Hematopoietic multipotent progenitor cell treated with erythropoietin and hydrocortisone succinate and interleukin-3 and kit ligand, for 15 days (in vitro differentiated cells): ENCODE measurements at regions not wholly inside any gene's neighbourhood (a gene's known extent, or its start where the extent isn't known, plus 50 kb on each side); places are given as distances from the start of the nearest gene placed in this dataset.

Source experiments
- DNase-seq: peaks from one replicate; pipeline ENCODE4 v3.0.0-alpha.2; 2015; ENCODE audit warnings: low spot score

DNA sequence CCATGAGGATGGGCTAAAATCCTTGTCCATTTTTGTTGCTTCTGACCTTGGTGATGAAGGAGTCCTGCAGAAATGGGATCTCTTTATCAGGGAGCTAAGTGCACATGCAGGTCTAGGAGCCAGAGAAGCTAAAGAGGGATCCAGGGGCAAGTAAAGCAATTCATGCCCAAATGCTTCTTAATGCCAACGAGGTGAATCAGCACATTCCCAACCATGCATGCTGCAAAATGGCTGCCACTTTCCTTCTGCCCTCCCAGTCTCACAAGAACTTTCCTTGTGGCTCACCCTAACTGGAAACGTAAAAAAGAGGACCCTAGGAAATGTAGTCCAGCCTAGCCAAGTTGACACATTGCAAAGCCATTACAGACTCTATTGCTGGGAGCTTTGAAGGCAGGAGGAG is 298.4 kb downstream of the MAFB start:
- DNase-seq, result no peak

- DNase-seq, result no peak
Observed at GRCh38 chr20:40370800-40371199, 318.2 kb downstream of the MAFB start.

DNA sequence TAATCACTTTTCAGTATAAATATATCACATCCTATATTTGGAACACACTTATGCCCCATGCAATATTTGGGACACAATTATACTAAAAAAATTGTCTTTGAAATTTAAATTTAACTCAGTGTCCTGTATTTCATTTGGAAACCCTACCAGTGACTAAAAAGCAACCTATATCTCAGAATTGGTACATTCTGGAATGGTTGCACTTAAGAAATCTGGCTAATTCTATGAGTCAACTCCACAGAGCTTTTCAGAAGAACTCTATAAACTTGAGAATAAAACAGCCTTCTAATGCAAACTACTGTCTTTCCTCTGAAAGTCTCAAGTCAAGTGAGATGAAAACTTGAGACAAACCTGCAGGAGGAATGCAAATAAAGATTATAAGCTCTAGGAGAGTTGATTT is 320.2 kb downstream of the MAFB start:
- no peak for DNase-seq

DNA sequence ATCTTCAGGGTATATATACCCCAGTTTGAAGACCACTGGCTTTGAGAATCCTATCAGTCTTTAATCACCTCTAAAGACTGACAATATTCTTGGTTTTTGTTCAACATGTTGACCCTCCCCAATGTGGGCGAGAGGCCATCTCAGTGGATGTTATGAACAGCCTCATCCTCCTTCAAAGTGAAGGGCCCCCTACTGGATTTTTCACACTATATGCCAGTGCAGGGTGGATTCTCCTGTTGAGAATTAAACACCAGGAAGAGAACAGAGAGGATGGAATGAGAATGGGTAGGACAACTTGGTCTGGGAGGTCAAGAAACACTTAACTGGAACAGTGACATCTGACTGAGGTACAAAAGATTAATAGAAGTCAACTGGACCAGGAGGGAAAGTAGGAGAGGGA is 327.1 kb downstream of the MAFB start:
- no peak for DNase-seq

DNA sequence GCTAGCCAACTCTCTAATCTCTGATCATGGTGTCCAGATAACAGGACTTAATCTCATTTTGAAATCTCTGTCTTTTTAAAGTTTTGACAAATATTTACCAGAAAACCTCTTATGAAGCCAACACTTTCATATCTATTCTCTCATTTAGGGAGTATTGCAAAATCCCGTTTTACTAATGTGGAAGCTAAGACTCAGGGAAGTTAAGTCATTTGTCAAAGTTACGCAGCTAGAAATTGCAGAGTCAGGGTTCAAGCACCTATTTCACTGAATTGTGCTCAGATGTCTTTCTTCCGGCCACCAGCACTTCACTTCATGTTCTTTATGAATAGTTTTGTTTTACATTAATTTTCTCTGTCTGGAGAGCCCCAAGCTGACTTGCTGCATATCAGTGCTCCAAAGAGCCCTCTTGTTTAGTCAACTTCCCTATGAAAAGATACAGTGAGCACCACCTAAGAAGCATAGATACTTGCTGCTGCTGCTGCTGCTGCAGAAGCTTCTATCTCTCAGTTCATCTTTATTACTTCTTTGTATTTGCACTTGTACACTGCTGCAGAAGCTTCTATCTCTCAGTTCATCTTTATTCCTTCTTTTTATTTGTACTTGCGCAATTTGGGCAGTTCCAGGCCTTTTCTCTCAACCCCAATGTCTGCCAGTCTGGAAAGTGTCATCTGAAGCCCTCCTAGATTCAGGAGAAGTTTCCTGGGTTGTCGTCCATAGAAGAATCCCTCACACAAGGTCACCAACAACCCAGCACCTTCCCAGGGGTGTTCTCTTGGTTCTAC is 329.7 kb downstream of the MAFB start:
- no peak for DNase-seq

- DNase-seq, result no peak
Observed at GRCh38 chr20:40354880-40355279, 334.2 kb downstream of the MAFB start.

DNA sequence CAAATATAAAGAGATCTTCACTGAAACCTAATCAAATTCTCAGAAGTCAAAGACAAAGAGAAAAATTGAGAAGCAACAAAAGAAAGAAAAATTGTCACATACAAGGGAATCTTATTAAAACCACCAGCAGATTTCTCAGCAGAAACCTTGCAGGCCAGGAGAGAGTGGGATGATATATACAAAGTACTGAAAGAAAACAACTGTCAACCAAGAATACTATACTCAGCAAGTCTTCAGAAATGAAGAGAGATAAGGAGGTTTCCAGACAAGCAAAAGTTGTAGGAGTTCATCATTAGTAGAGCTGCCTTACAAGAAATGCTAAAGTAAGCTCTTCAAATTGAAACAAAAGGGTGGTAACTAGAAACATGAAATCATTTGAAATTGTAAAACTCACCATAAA is 345.6 kb downstream of the MAFB start:
- DNase-seq, result no peak

GRCh38 chr20:40341561-40341960 is 347.5 kb downstream of the MAFB start:
- DNase-seq, result no peak

DNA sequence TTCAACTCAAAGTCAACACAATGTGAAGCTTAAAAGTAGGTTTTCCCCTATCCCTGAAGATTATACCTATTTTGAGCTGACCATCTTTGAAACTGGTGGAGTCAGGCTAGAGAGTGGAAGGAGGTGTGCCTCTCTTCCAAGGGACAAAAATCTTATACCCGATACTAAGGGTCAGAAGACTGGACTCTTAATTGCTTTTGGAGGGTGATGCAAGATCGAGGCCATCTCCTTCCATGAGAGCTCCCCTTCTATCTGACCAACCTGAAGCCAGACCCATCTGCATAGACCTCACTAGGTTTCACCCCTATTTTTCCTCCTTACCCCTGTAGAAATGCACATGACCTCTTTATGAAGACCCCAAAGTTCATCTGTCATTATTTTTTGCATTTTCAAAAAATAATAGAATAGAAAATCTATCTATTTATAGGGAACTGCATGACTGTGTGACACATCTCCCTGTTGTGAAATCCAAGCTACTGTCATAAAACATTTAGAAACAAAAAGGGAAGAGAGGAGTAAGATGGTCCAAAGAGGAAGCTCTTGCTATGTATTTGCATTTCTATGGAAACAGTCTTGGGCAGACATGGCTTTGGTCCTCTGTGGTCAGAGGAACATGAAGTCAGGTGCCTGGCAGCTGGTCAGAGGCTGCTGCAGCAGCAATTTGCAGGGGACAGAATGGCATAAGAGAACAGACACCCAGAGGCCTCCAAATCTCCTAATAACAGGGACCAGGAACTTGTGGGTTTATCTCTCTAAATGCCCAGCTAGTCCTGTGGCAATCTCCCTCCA is 349.2 kb downstream of the MAFB start:
- no peak for DNase-seq

- no peak for DNase-seq
Observed at GRCh38 chr20:40336533-40336932, 352.5 kb downstream of the MAFB start.

DNA sequence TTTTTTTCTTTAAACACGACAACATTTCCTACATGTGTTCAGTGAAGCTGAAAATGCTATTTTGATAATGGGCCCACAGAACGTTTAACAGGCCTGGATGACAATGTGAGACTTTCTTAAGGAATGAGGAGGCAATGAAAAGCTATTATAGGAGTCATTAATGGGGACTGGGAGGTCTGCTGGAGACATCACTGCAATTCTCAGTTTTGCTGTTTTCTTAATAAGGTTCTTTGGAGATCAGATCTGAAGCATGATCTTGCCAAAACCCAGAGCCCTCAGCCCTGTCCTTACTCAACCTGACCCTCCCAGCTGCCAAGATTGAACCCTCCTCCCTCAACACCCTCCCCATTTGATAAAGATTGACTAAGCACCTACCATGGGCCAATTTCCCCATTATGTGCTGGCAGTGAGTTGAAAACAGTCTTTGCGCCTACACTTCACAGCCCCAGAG is 353.1 kb downstream of the MAFB start:
- DNase-seq, result no peak

GRCh38 chr20:40335437-40335836 is 353.6 kb downstream of the MAFB start:
- no peak for DNase-seq

DNA sequence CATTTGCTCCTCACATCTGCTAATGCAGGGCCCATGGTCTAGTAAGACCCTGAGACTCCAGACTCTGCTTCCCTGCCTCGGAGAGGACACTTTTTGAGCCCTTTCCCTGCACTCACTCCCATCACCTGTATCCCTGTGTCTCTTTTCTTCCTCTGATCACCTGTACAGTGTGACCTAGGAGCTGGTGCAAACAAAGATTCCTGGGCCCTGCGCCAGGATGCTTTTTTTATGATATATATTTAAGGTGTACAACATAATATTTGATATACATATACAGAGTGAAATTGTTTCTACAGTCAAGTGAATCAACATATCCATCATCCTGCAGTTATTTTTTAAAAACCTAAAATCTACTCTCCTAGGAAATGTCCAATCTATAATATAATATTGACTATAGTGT is 355.4 kb downstream of the MAFB start:
- DNase-seq, result no peak

GRCh38 chr20:40331807-40332560 is 357.1 kb downstream of the MAFB start:
- no peak for DNase-seq

DNA sequence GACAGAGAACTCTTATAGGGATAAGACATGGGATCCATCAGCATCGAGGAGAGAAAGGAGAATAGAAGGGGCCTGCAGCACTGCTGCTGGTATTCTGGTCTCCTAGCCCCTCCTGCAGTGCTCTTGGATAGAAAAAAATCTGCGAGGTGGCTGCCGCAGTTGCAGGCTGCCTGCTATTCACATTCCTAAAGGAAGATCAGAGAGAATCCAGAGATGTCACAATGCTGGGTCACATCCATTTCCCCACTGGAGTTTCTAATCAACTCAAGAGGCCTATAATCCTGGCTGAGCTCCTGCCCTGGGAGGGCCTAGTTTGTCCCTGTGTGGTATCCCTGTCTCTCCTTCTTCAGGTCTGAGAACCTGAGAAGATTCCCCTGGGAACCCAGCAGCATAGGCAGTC is 357.8 kb downstream of the MAFB start:
- no peak for DNase-seq

DNA sequence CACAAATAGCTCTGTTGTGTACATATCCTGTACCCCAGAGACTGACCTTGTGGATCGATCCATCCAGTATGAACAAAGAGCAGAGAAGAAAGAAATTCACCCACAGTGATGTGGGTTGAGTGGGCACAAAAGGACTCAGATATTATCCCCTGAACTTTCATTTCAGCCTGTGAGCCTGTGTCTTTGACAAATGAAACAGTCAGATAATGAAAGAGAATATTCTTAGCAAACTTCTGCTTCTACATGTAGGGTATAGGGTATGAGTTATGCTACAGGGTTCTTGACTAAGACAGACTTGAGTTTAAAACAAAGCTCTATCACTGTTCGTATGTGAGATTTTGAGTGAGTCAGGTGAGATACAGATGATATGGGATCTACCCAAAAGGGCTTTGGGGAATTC is 359.7 kb downstream of the MAFB start:
- no peak for DNase-seq

DNA sequence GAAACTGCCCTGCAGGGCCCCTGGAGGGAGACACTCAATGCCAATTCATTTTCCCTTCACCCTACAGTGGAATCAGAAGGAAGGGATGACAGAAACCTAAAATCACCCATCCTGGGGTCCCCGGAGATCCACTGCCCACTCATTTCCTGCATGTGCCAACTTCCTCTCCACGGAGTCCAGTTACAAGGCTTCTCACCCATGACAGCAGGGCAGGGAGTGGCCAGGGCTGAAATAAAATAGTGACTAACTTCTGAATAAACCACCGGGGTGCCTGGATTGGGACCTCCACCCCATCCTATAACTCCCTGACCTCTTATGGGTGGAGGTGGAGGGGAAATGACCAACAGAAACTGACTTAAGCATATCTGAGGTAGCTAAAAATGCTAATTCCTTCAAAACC is 362.3 kb downstream of the MAFB start:
- DNase-seq, result no peak

DNA sequence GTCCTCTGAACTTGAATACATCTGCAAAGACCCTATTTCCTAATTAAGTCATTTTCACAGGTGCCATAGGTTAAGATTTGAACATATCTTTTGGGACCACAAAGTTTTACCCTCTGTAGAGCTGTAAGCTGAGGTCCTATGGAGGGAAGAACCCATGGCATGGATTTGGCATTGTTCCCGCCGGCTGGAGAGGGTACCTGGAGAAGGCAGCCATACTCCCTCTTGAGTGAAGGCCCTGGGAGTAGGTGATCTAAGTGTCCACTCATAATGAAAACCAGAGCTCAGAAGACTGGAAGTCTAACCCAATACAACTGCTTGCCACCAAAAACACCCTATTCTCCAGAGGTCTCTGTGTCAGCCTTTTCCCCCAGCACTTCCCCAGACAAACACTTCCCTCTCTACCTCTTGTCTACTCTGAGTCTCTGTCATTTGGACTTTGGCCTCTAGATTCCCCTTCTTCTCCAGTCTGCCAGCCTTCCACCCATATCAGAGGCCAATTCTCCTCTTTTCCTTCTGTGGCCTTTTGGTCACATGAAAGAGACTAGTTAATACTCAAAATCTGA is 363.9 kb downstream of the MAFB start:
- DNase-seq, result no peak

DNA sequence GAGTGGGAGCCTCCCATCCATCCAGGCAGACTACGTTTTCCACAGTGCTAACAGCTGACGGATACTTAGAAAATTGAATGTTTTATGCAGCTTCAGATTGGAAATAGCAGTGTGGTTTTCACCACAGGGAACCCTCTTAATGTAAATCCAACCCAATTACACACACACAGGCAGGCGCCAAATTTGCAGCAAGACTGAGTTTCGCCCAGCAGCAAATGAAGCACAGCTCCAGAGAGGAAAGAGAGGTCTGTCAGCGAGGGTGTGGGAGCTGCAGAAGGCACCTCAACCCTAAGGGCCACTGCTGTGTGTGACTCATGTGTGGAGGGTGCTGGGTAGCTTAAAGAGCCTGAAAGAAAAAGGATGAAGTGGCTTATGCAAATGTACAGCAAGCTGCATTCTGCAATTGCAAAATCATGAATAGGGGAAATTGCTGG is 365.7 kb downstream of the MAFB start:
- DNase-seq, result no peak

- DNase-seq, result no peak
Observed at GRCh38 chr20:40322941-40323340, 366.1 kb downstream of the MAFB start.

- no peak for DNase-seq
Observed at GRCh38 chr20:40320517-40321011, 368.5 kb downstream of the MAFB start.
